ENCODE measurements at regions not wholly inside any gene's neighbourhood (a gene's known extent, or its start where the extent isn't known, plus 50 kb on each side); places are given as distances from the start of the nearest gene placed in this dataset.
A peak's percentile ranks its signal among the peaks of the same experiment; 100 is the strongest.

- Histone ChIP-seq H3K27me3 (ENCODE audit: insufficient read depth, insufficient read length) (no peaks in the 10 kb centered on the region), H3K9ac (ENCODE audit: insufficient read length, low read depth) (no peak overlapping the region), H3K4me3 (ENCODE audit: insufficient read length, low read depth) (no peak overlapping the region), H3K9me3 (ENCODE audit: insufficient read depth, low read length) (peaks cover 12% of the 10 kb centered on the region; the same call in 1 of the 2 replicates), H3K4me1 (ENCODE audit: insufficient read depth, insufficient read length) (no peaks in the 10 kb centered on the region), H3K36me3 (ENCODE audit: insufficient read depth, insufficient read length, low read length) (no peaks in the 10 kb centered on the region)
- DNase-seq (ENCODE audit: low read depth, low spot score): no peak
- TF ChIP-seq YY1 (IDR thresholded peaks at IDR 0.05; ENCODE audit: insufficient read depth, insufficient read length) (no peak), SUZ12 (IDR thresholded peaks at IDR 0.05; ENCODE audit: extremely low read depth, insufficient read depth, insufficient read length) (no peak), ZNF274 (IDR thresholded peaks at IDR 0.05; ENCODE audit: low read depth, low read length) (no peak)
Observed at GRCh38 chr3:67106874-67107273, 108.8 kb downstream of the KBTBD8 start.

GRCh38 chr3:67109651-67110204 lies 111.6 kb downstream of the KBTBD8 start:
- H3K9ac ChIP-seq (ENCODE audit: insufficient read length, low read depth): no peak overlapping the region
- H3K9me3 ChIP-seq (ENCODE audit: insufficient read depth, low read length): no peaks in the 10 kb centered on the region
- DNase-seq (ENCODE audit: low read depth, low spot score): peak; percentile 55
- H3K36me3 ChIP-seq (ENCODE audit: insufficient read depth, insufficient read length, low read length): no peaks in the 10 kb centered on the region
- TF ChIP-seq YY1 (IDR thresholded peaks at IDR 0.05; ENCODE audit: insufficient read depth, insufficient read length) (no peak), ZNF274 (IDR thresholded peaks at IDR 0.05; ENCODE audit: low read depth, low read length) (no peak), SUZ12 (IDR thresholded peaks at IDR 0.05; ENCODE audit: extremely low read depth, insufficient read depth, insufficient read length) (no peak)
- no peaks in the 10 kb centered on the region for H3K4me1 ChIP-seq (ENCODE audit: insufficient read depth, insufficient read length)
- H3K4me3 ChIP-seq (ENCODE audit: insufficient read length, low read depth): no peak overlapping the region
- no peaks in the 10 kb centered on the region for H3K27me3 ChIP-seq (ENCODE audit: insufficient read depth, insufficient read length)

- no peaks in the 10 kb centered on the region for H3K27me3 ChIP-seq (ENCODE audit: insufficient read depth, insufficient read length)
- no peak overlapping the region for H3K4me3 ChIP-seq (ENCODE audit: insufficient read length, low read depth)
Observed at GRCh38 chr3:67113802-67114407, 115.8 kb downstream of the KBTBD8 start.

GRCh38 chr3:67118122-67118521 lies 120.0 kb downstream of the KBTBD8 start:
- no peak for DNase-seq (ENCODE audit: low read depth, low spot score)
- H3K36me3 ChIP-seq (ENCODE audit: insufficient read depth, insufficient read length, low read length): no peaks in the 10 kb centered on the region
- no peak overlapping the region for H3K9ac ChIP-seq (ENCODE audit: insufficient read length, low read depth)
- H3K9me3 ChIP-seq (ENCODE audit: insufficient read depth, low read length): no peaks in the 10 kb centered on the region
- TF ChIP-seq YY1 (IDR thresholded peaks at IDR 0.05; ENCODE audit: insufficient read depth, insufficient read length): no peak
- TF ChIP-seq SUZ12 (IDR thresholded peaks at IDR 0.05; ENCODE audit: extremely low read depth, insufficient read depth, insufficient read length): no peak
- TF ChIP-seq ZNF274 (IDR thresholded peaks at IDR 0.05; ENCODE audit: low read depth, low read length): no peak
- no peak overlapping the region for H3K4me3 ChIP-seq (ENCODE audit: insufficient read length, low read depth)
- no peaks in the 10 kb centered on the region for H3K4me1 ChIP-seq (ENCODE audit: insufficient read depth, insufficient read length)
- H3K27me3 ChIP-seq (ENCODE audit: insufficient read depth, insufficient read length): no peaks in the 10 kb centered on the region

More at GRCh38 chr3:67113802-67114407, 115.8 kb downstream of the KBTBD8 start:
- Histone ChIP-seq H3K36me3 (ENCODE audit: insufficient read depth, insufficient read length, low read length) (no peaks in the 10 kb centered on the region), H3K9me3 (ENCODE audit: insufficient read depth, low read length) (no peaks in the 10 kb centered on the region), H3K4me1 (ENCODE audit: insufficient read depth, insufficient read length) (no peaks in the 10 kb centered on the region), H3K9ac (ENCODE audit: insufficient read length, low read depth) (no peak overlapping the region)
- TF ChIP-seq SUZ12 (IDR thresholded peaks at IDR 0.05; ENCODE audit: extremely low read depth, insufficient read depth, insufficient read length) (no peak), YY1 (IDR thresholded peaks at IDR 0.05; ENCODE audit: insufficient read depth, insufficient read length) (no peak), ZNF274 (IDR thresholded peaks at IDR 0.05; ENCODE audit: low read depth, low read length) (no peak)
- DNase-seq (ENCODE audit: low read depth, low spot score): peak; percentile 86

- no peaks in the 10 kb centered on the region for H3K27me3 ChIP-seq (ENCODE audit: insufficient read depth, insufficient read length)
- no peaks in the 10 kb centered on the region for H3K4me1 ChIP-seq (ENCODE audit: insufficient read depth, insufficient read length)
- no peaks in the 10 kb centered on the region for H3K9me3 ChIP-seq (ENCODE audit: insufficient read depth, low read length)
- no peak overlapping the region for H3K9ac ChIP-seq (ENCODE audit: insufficient read length, low read depth)
- DNase-seq (ENCODE audit: low read depth, low spot score): no peak
- no peak for TF ChIP-seq YY1 (IDR thresholded peaks at IDR 0.05; ENCODE audit: insufficient read depth, insufficient read length)
- no peak for TF ChIP-seq SUZ12 (IDR thresholded peaks at IDR 0.05; ENCODE audit: extremely low read depth, insufficient read depth, insufficient read length)
- no peak for TF ChIP-seq ZNF274 (IDR thresholded peaks at IDR 0.05; ENCODE audit: low read depth, low read length)
- H3K4me3 ChIP-seq (ENCODE audit: insufficient read length, low read depth): no peak overlapping the region
- H3K36me3 ChIP-seq (ENCODE audit: insufficient read depth, insufficient read length, low read length): no peaks in the 10 kb centered on the region
Observed at GRCh38 chr3:67118635-67119034, 120.5 kb downstream of the KBTBD8 start.

GRCh38 chr3:67123914-67124313 lies 125.8 kb downstream of the KBTBD8 start:
- Histone ChIP-seq H3K36me3 (ENCODE audit: insufficient read depth, insufficient read length, low read length) (no peaks in the 10 kb centered on the region), H3K9me3 (ENCODE audit: insufficient read depth, low read length) (no peaks in the 10 kb centered on the region), H3K9ac (ENCODE audit: insufficient read length, low read depth) (no peak overlapping the region), H3K4me1 (ENCODE audit: insufficient read depth, insufficient read length) (no peaks in the 10 kb centered on the region), H3K27me3 (ENCODE audit: insufficient read depth, insufficient read length) (no peaks in the 10 kb centered on the region), H3K4me3 (ENCODE audit: insufficient read length, low read depth) (no peak overlapping the region)
- TF ChIP-seq YY1 (IDR thresholded peaks at IDR 0.05; ENCODE audit: insufficient read depth, insufficient read length) (no peak), SUZ12 (IDR thresholded peaks at IDR 0.05; ENCODE audit: extremely low read depth, insufficient read depth, insufficient read length) (no peak), ZNF274 (IDR thresholded peaks at IDR 0.05; ENCODE audit: low read depth, low read length) (no peak)
- no peak for DNase-seq (ENCODE audit: low read depth, low spot score)

GRCh38 chr3:67127254-67127653 lies 129.1 kb downstream of the KBTBD8 start:
- H3K36me3 ChIP-seq (ENCODE audit: insufficient read depth, insufficient read length, low read length): no peaks in the 10 kb centered on the region
- no peaks in the 10 kb centered on the region for H3K4me1 ChIP-seq (ENCODE audit: insufficient read depth, insufficient read length)
- no peak for DNase-seq (ENCODE audit: low read depth, low spot score)

More at GRCh38 chr3:67127254-67127653, 129.1 kb downstream of the KBTBD8 start:
- TF ChIP-seq SUZ12 (IDR thresholded peaks at IDR 0.05; ENCODE audit: extremely low read depth, insufficient read depth, insufficient read length) (no peak), YY1 (IDR thresholded peaks at IDR 0.05; ENCODE audit: insufficient read depth, insufficient read length) (no peak), ZNF274 (IDR thresholded peaks at IDR 0.05; ENCODE audit: low read depth, low read length) (no peak)
- Histone ChIP-seq H3K9me3 (ENCODE audit: insufficient read depth, low read length) (no peaks in the 10 kb centered on the region), H3K27me3 (ENCODE audit: insufficient read depth, insufficient read length) (no peaks in the 10 kb centered on the region), H3K4me3 (ENCODE audit: insufficient read length, low read depth) (no peak overlapping the region), H3K9ac (ENCODE audit: insufficient read length, low read depth) (no peak overlapping the region)

Data from NT2/D1 (cell line).